ENCODE measurements at regions not wholly inside any gene's neighbourhood (a gene's known extent, or its start where the extent isn't known, plus 50 kb on each side); places are given as distances from the start of the nearest gene placed in this dataset.

GRCh38 chr10:30542001-30542894 is 87.3 kb downstream of the LYZL2 start:
- TF ChIP-seq CTCF (IDR thresholded peaks at IDR 0.05) (no peak), POLR2A (IDR thresholded peaks at IDR 0.05) (no peak)

All from heart left ventricle (tissue), 13 donors.